OCI-LY7 (cell line): ENCODE measurements at regions not wholly inside any gene's neighbourhood (a gene's known extent, or its start where the extent isn't known, plus 50 kb on each side); places are given as distances from the start of the nearest gene placed in this dataset.

Source experiments
- BruUV-seq: library from RNA; stranded (reverse); fragments of 400-500 nt; replicated peaks from 2 replicates; lab custom pipeline; 2021; lab: Mats Ljungman, UMichigan
- CTCF ChIA-PET: fragments of 300-600 bp; sonication (Branson Sonifier 250); formaldehyde crosslinking; loops from one replicate; lab custom pipeline; 2022; ENCODE audit warnings: antibody characterized with exemption; ENCODE audit not compliant: unreplicated experiment; lab: Charles Lee
- POLR2A ChIA-PET: fragments of 300-600 bp; sonication (Branson Sonifier 250); formaldehyde crosslinking; loops from one replicate; lab custom pipeline; 2022; ENCODE audit warnings: antibody characterized with exemption; lab: Charles Lee
- DNase-seq: peaks from one replicate; pipeline ENCODE4 v3.0.0-alpha.2; 2015; ENCODE audit warnings: low spot score
- H2AFZ ChIP-seq: fragments of 200-600 bp; sonication (generic), shearing (Covaris generic); 2 replicates; pipeline ENCODE4 v1.6.1; 2014; ENCODE audit warnings: mild to moderate bottlenecking, antibody characterized with exemption, low read length, moderate library complexity
- H3K27ac ChIP-seq: fragments of 200-600 bp; sonication (generic); 2 replicates; pipeline ENCODE4 v1.5.1; 2014; ENCODE audit warnings: mixed run types, low read depth, mild to moderate bottlenecking, moderate library complexity, low read length, inconsistent platforms; ENCODE audit not compliant: poor library complexity, severe bottlenecking
- H3K36me3 ChIP-seq: fragments of 200-600 bp; sonication (generic); 2 replicates; pipeline ENCODE4 v1.6.1; 2014; ENCODE audit warnings: mild to moderate bottlenecking, antibody characterized with exemption, low read length, moderate library complexity, mixed read lengths; ENCODE audit not compliant: insufficient read depth
- H3K4me1 ChIP-seq: fragments of 200-600 bp; sonication (generic); 2 replicates; pipeline ENCODE4 v1.5.1; 2014; ENCODE audit warnings: mild to moderate bottlenecking, low read length; ENCODE audit not compliant: insufficient read depth, poor library complexity, severe bottlenecking
- H3K4me2 ChIP-seq: fragments of 200-600 bp; sonication (generic); 2 replicates; pipeline ENCODE4 v1.6.1; 2014; ENCODE audit warnings: mild to moderate bottlenecking, low read length
- H3K4me3 ChIP-seq: fragments of 200-600 bp; sonication (generic); 2 replicates; pipeline ENCODE4 v1.5.1; 2014; ENCODE audit warnings: mild to moderate bottlenecking, low read depth, low read length; ENCODE audit not compliant: poor library complexity, severe bottlenecking
- H3K79me2 ChIP-seq: fragments of 200-600 bp; sonication (generic); 2 replicates; pipeline ENCODE4 v1.6.1; 2016; ENCODE audit warnings: low read depth, mild to moderate bottlenecking, low read length, moderate library complexity, mixed read lengths; ENCODE audit not compliant: insufficient read depth
- H3K9me2 ChIP-seq: fragments of 200-600 bp; sonication (generic); 2 replicates; pipeline ENCODE4 v1.6.1; 2016; ENCODE audit warnings: mild to moderate bottlenecking, low read length, mixed read lengths; ENCODE audit not compliant: insufficient read depth
- H3K9me3 ChIP-seq: fragments of 200-600 bp; sonication (generic); 2 replicates; pipeline ENCODE4 v1.6.1; 2014; ENCODE audit warnings: mild to moderate bottlenecking, mixed run types, low read length, mixed read lengths
- H4K20me1 ChIP-seq: fragments of 200-600 bp; sonication (generic); 2 replicates; pipeline ENCODE4 v1.6.1; 2014; ENCODE audit warnings: mild to moderate bottlenecking, antibody characterized with exemption, low read length, moderate library complexity, mixed read lengths; ENCODE audit not compliant: insufficient read depth
- EZH2phosphoT487 ChIP-seq: fragments of 200-600 bp; sonication (generic); IDR thresholded peaks from 2 replicates; pipeline ENCODE4 v1.6.1; 2018; ENCODE audit warnings: low read depth, borderline replicate concordance, mild to moderate bottlenecking, mixed run types, antibody characterized with exemption, low read length, moderate library complexity, mixed read lengths
- intact Hi-C: fragments of 100-400 bp; cut with micrococcal nuclease; formaldehyde crosslinking; loops from one replicate; pipeline ENCODE4 v1.10.0; 2022; ENCODE audit not compliant: unreplicated experiment
- TF ChIP-seq, protein P1 (sequence below): fragments of 200-600 bp; sonication (generic); conservative IDR thresholded peaks from 2 replicates; pipeline ENCODE4 v1.5.1; 2014; ENCODE audit warnings: mild to moderate bottlenecking, antibody characterized with exemption, low read length, moderate library complexity, mixed read lengths

DNA sequence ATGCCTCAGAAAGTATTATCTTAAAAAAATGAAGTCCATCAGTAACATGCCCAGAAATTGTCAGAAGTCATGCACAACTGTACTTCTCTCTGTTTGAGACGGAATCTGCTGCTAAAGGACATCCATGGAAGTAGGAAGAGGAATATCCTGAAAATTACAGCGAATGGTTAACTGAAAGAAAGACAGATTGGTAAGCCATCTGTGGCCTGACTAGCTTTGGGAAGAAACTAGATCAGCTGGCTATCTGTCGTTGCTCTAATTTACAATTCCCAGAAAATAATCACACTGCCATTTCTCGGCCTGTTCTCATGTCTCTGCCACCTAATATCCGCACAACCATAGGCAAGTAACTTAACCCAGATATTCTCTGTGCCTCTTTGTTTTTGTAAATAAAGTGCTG is 496.5 kb downstream of the PCDH19 start:
- H3K9me3 ChIP-seq = no peaks in the 10 kb centered on the region
- no peak for DNase-seq
- H3K27ac ChIP-seq = no peak overlapping the region
- no peak for TF ChIP-seq EZH2phosphoT487
- TF ChIP-seq, protein P1, sequence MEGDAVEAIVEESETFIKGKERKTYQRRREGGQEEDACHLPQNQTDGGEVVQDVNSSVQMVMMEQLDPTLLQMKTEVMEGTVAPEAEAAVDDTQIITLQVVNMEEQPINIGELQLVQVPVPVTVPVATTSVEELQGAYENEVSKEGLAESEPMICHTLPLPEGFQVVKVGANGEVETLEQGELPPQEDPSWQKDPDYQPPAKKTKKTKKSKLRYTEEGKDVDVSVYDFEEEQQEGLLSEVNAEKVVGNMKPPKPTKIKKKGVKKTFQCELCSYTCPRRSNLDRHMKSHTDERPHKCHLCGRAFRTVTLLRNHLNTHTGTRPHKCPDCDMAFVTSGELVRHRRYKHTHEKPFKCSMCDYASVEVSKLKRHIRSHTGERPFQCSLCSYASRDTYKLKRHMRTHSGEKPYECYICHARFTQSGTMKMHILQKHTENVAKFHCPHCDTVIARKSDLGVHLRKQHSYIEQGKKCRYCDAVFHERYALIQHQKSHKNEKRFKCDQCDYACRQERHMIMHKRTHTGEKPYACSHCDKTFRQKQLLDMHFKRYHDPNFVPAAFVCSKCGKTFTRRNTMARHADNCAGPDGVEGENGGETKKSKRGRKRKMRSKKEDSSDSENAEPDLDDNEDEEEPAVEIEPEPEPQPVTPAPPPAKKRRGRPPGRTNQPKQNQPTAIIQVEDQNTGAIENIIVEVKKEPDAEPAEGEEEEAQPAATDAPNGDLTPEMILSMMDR = no peak
- H3K4me2 ChIP-seq = no peak overlapping the region
- BruUV-seq = no TSS peak
- H3K4me3 ChIP-seq = no peak overlapping the region
- no peaks in the 10 kb centered on the region for H4K20me1 ChIP-seq
- H3K79me2 ChIP-seq = no peaks in the 10 kb centered on the region
- ChIA-PET POLR2A (no interaction called here), CTCF (no interaction called here)
- intact Hi-C loops = no loop called here
- H3K36me3 ChIP-seq = no peaks in the 10 kb centered on the region
- no peaks in the 10 kb centered on the region for H3K4me1 ChIP-seq
- no peaks in the 10 kb centered on the region for H3K9me2 ChIP-seq
- H2AFZ ChIP-seq = no peak overlapping the region

DNA sequence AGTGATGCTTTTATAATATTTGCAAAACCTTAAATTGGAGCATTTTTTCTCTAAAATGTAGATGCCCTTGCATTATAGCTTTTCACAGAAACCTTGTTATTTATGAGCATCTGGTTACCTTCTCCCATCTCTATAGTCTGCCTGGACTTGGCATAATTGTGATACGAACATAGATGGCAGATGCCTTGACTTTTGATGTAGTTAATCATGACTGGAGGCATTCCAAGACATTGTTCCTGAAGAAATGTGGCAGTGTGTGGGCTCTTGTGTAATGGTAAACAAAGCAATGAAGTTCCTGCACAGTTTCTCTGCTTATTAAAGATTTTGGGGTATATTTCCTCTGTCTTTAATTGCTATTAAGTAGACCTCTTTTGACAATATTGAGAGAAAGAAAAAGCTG is 500.1 kb downstream of the PCDH19 start:
- intact Hi-C loops = no loop called here
- no peaks in the 10 kb centered on the region for H3K9me3 ChIP-seq
- DNase-seq = no peak
- H3K4me2 ChIP-seq = no peak overlapping the region
- no peak overlapping the region for H3K4me3 ChIP-seq
- no peaks in the 10 kb centered on the region for H4K20me1 ChIP-seq
- H3K9me2 ChIP-seq = no peaks in the 10 kb centered on the region
- no TSS peak for BruUV-seq
- CTCF ChIA-PET = no interaction called here
- no peaks in the 10 kb centered on the region for H3K36me3 ChIP-seq
- POLR2A ChIA-PET = no interaction called here
- TF ChIP-seq EZH2phosphoT487 = no peak
- TF ChIP-seq, protein P1 = no peak
- no peaks in the 10 kb centered on the region for H3K79me2 ChIP-seq
- H3K4me1 ChIP-seq = no peaks in the 10 kb centered on the region
- H3K27ac ChIP-seq = no peak overlapping the region
- no peak overlapping the region for H2AFZ ChIP-seq

DNA sequence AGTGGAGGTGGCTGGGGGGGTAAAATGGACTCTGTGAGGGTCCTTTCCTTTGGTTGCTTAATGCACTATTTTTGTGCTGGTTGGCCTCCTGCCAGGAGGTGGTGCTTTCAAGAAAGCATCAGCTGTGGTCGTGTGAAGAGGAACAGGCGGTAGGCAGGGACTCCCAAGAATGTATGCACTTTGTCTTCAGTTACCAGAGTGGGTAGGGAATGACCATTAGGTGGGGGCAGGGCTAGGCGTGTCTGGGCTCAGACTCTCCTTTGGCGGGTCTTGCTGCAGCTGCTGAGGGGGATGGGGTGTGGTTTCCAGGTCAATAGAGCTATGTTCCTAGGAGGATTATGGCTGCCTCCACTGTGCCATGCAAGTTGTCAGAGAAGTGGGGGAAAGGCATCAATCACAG is 509.0 kb downstream of the PCDH19 start:
- Histone ChIP-seq H3K79me2 (no peaks in the 10 kb centered on the region), H4K20me1 (no peaks in the 10 kb centered on the region), H3K27ac (no peak overlapping the region), H3K4me2 (no peak overlapping the region), H3K9me3 (no peaks in the 10 kb centered on the region), H3K4me3 (no peak overlapping the region), H3K4me1 (no peaks in the 10 kb centered on the region), H3K36me3 (no peaks in the 10 kb centered on the region), H3K9me2 (no peaks in the 10 kb centered on the region), H2AFZ (no peak overlapping the region)
- BruUV-seq = no TSS peak
- DNase-seq = no peak
- no peak for TF ChIP-seq EZH2phosphoT487
- TF ChIP-seq, protein P1 = no peak
- CTCF ChIA-PET = no interaction called here
- intact Hi-C loops = no loop called here
- POLR2A ChIA-PET = no interaction called here
